ENCODE measurements at regions not wholly inside any gene's neighbourhood (a gene's known extent, or its start where the extent isn't known, plus 50 kb on each side); places are given as distances from the start of the nearest gene placed in this dataset.
"Not testable (repeated sequence)": the region's sequence is repeated elsewhere in the genome, so short reads cannot be mapped to it uniquely, and the experiment has no call there.

DNA sequence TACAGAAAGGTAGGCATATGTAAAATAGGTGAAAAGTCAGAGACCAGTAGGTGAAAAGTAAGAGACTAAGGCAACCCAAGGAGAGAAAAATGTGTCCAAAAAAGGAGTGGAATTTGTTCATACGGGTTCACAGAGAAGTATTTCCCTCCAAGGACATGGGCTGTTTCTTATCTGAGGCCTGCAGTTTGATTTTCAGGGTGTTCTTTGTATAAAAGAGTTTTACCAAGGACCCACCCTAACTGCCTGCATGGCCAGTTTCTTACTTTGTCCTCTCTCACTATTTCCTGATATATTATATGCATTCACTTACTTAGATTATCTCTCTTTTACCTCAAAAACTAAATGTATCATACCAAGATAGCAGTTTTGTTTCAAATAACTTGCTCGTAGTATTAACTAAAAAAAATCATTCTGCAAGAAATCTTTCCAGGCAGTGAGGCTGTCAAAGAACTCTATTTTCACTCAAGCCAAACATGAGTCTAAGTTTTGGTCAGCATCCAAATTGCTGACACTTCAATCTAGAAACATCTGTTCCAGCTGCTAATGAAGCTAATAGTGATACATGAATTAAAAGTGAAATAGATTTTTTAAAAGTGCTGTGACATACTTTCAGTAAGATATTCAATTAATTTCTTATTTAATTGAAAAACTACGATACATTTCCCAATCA, 141.4 kb upstream of the SGCG start:
- no peaks in the 10 kb centered on the region for H3K36me3 Mint-ChIP-seq (ENCODE audit: low read depth)
- no peak overlapping the region for H3K4me3 Mint-ChIP-seq
- TF ChIP-seq, protein P1, sequence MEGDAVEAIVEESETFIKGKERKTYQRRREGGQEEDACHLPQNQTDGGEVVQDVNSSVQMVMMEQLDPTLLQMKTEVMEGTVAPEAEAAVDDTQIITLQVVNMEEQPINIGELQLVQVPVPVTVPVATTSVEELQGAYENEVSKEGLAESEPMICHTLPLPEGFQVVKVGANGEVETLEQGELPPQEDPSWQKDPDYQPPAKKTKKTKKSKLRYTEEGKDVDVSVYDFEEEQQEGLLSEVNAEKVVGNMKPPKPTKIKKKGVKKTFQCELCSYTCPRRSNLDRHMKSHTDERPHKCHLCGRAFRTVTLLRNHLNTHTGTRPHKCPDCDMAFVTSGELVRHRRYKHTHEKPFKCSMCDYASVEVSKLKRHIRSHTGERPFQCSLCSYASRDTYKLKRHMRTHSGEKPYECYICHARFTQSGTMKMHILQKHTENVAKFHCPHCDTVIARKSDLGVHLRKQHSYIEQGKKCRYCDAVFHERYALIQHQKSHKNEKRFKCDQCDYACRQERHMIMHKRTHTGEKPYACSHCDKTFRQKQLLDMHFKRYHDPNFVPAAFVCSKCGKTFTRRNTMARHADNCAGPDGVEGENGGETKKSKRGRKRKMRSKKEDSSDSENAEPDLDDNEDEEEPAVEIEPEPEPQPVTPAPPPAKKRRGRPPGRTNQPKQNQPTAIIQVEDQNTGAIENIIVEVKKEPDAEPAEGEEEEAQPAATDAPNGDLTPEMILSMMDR (conservative IDR thresholded peaks at IDR 0.05): no peak
- H3K9me3 Mint-ChIP-seq: no peaks in the 10 kb centered on the region
- no peak for DNase-seq (ENCODE audit: low read depth, low spot score)
- H3K27ac Mint-ChIP-seq (ENCODE audit: unreplicated experiment): no peak overlapping the region
- H3K4me1 Mint-ChIP-seq: no peaks in the 10 kb centered on the region
- H3K27me3 Mint-ChIP-seq (ENCODE audit: low read depth): no peaks in the 10 kb centered on the region

DNA sequence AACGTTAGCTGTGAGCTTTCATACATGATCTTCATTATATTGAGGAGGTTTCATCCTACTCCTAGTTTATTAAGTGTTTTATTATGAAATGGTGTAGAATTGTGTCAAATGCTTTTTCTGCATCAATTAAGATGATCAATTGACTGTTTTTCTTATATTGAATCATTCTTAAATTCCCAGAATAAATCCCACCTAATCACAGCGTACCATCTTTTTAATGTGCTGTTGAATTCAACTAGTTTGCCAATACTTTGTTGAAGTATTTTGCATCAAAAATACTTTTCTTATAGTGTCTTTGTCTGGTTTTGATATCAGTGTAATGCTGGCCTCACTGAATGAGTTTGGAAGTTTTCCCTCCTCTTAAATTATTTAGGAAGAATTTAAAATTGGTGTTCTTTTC, 138.6 kb upstream of the SGCG start:
- Mint-ChIP-seq H3K36me3 (ENCODE audit: low read depth) (no peaks in the 10 kb centered on the region), H3K9me3 (peaks cover 4% of the 10 kb centered on the region), H3K27ac (ENCODE audit: unreplicated experiment) (no peak overlapping the region), H3K27me3 (ENCODE audit: low read depth) (no peaks in the 10 kb centered on the region), H3K4me3 (no peak overlapping the region), H3K4me1 (no peaks in the 10 kb centered on the region)
- TF ChIP-seq, protein P1 (conservative IDR thresholded peaks at IDR 0.05): no peak
- no peak for DNase-seq (ENCODE audit: low read depth, low spot score)

DNA sequence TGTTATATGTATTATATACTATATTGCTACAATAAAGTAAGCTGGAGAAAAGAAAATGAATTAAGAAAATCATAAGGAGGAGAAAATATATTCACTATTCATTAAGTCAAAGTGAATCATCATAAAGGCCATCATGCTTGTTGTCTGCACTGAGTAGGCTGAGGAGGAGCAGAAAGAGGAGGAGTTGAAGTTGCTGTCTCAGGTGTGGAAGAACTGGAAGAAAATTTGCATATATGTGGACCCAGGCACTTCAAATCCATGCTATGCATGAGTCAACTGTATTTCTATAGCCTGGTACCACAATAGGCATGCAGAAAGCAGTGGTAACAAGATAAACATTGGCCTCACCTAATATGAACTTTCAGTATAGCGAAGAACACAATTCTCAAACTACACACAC, 135.9 kb upstream of the SGCG start:
- Mint-ChIP-seq H3K27ac (ENCODE audit: unreplicated experiment) (no peak overlapping the region), H3K9me3 (peaks cover 5% of the 10 kb centered on the region), H3K4me1 (no peaks in the 10 kb centered on the region), H3K27me3 (ENCODE audit: low read depth) (no peaks in the 10 kb centered on the region), H3K36me3 (ENCODE audit: low read depth) (no peaks in the 10 kb centered on the region), H3K4me3 (no peak overlapping the region)
- TF ChIP-seq, protein P1 (conservative IDR thresholded peaks at IDR 0.05): no peak
- no peak for DNase-seq (ENCODE audit: low read depth, low spot score)

DNA sequence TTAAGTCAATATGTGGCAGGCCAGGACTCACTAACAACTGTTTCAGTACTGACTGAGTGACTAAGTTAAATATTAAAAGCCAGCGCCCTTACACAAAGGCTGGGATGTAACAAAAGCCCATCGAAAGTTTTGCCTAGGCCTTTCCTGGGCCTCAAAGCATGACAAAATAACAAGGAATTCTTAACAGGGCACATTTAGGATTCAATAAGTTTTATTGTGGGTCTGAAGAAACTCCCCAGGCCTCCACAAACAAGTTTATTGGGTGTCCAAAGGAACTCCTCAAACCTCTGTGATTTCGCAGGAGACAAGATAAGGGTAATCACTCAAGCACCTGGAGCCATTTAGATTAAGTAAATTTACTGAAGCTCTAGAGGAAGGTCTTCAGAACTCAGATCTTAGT, 130.7 kb upstream of the SGCG start:
- H3K27ac Mint-ChIP-seq (ENCODE audit: unreplicated experiment): no peak overlapping the region
- H3K4me1 Mint-ChIP-seq: no peaks in the 10 kb centered on the region
- no peaks in the 10 kb centered on the region for H3K36me3 Mint-ChIP-seq (ENCODE audit: low read depth)

DNA sequence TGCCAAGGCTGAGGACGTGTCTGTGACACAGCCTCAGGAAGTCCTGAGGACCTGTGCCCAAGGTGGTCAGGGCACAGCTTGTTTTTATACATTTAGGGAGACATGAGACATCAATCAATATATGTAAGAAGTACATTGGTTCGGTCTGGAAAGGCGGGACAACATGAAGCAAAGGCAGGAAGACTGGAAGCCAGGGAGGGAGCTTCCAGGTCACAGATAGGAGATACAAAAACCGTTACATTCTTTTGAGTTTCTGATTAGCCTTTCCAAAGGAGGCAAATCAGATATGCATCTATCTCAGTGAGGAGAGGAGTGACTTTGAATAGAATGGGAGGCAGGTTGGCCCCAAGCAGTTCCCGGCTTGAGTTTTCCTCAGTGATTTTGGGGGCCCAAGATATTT, 127.1 kb upstream of the SGCG start:
- H3K27ac Mint-ChIP-seq (ENCODE audit: unreplicated experiment); H3K4me3 Mint-ChIP-seq; H3K36me3 Mint-ChIP-seq (ENCODE audit: low read depth); H3K4me1 Mint-ChIP-seq; H3K9me3 Mint-ChIP-seq; H3K27me3 Mint-ChIP-seq (ENCODE audit: low read depth); DNase-seq (ENCODE audit: low read depth, low spot score): not testable (repeated sequence)

More for the DNA sequence above, 130.7 kb upstream of the SGCG start:
- DNase-seq (ENCODE audit: low read depth, low spot score): no peak
- no peak overlapping the region for H3K4me3 Mint-ChIP-seq
- peaks cover 8% of the 10 kb centered on the region for H3K9me3 Mint-ChIP-seq
- no peaks in the 10 kb centered on the region for H3K27me3 Mint-ChIP-seq (ENCODE audit: low read depth)
- TF ChIP-seq, protein P1 (conservative IDR thresholded peaks at IDR 0.05): no peak

DNA sequence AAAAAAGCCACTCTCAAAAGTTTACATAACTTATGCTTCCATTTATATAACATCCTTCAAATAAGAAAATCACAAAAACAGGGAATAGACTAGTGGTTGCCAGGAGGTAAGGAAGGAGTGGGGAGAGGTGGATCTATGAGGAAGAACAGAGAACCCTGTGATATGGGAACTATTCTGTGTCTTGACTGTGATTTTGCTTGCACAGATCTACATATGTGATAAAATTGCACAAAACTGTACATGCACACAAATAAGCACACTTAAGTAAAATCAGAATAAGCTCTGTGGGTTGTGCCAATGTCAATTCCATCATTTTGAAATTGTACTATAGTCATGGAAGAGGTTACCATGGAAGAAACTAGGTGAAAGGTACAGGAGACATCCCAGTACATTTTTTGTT, 121.6 kb upstream of the SGCG start:
- no peak overlapping the region for H3K4me3 Mint-ChIP-seq
- peaks cover 5% of the 10 kb centered on the region for H3K4me1 Mint-ChIP-seq
- DNase-seq (ENCODE audit: low read depth, low spot score): no peak
- no peaks in the 10 kb centered on the region for H3K27me3 Mint-ChIP-seq (ENCODE audit: low read depth)
- TF ChIP-seq, protein P1 (conservative IDR thresholded peaks at IDR 0.05): no peak
- H3K9me3 Mint-ChIP-seq: peaks cover 10% of the 10 kb centered on the region
- H3K27ac Mint-ChIP-seq (ENCODE audit: unreplicated experiment): no peak overlapping the region
- no peaks in the 10 kb centered on the region for H3K36me3 Mint-ChIP-seq (ENCODE audit: low read depth)
